ENCODE measurements at regions not wholly inside any gene's neighbourhood (a gene's known extent, or its start where the extent isn't known, plus 50 kb on each side); places are given as distances from the start of the nearest gene placed in this dataset.
"Not testable (repeated sequence)": the region's sequence is repeated elsewhere in the genome, so short reads cannot be mapped to it uniquely, and the experiment has no call there.

- CTCF ChIA-PET; H3K36me3 ChIP-seq (ENCODE audit: control insufficient read depth, insufficient read depth, low read length); H3K27me3 ChIP-seq (ENCODE audit: control insufficient read depth, insufficient read depth, low read length); H3K4me3 ChIP-seq (ENCODE audit: low read depth, low read length); DNase-seq (ENCODE audit: low read depth); POLR2A ChIA-PET: not testable (repeated sequence)
Observed at GRCh38 chr7:150141525-150142345, 181.4 kb upstream of the LRRC61 start.

GRCh38 chr7:150146124-150146523 is 177.0 kb upstream of the LRRC61 start:
- H3K36me3 ChIP-seq (ENCODE audit: control insufficient read depth, insufficient read depth, low read length); H3K27me3 ChIP-seq (ENCODE audit: control insufficient read depth, insufficient read depth, low read length); CTCF ChIA-PET; H3K4me3 ChIP-seq (ENCODE audit: low read depth, low read length); DNase-seq (ENCODE audit: low read depth); POLR2A ChIA-PET: not testable (repeated sequence)

- CTCF ChIA-PET; DNase-seq (ENCODE audit: low read depth); H3K27me3 ChIP-seq (ENCODE audit: control insufficient read depth, insufficient read depth, low read length); H3K4me3 ChIP-seq (ENCODE audit: low read depth, low read length); POLR2A ChIA-PET; H3K36me3 ChIP-seq (ENCODE audit: control insufficient read depth, insufficient read depth, low read length): not testable (repeated sequence)
Observed at GRCh38 chr7:150147524-150147923, 175.6 kb upstream of the LRRC61 start.

GRCh38 chr7:150156015-150156414 is 167.1 kb upstream of the LRRC61 start:
- POLR2A ChIA-PET, result not testable (repeated sequence)

DNA sequence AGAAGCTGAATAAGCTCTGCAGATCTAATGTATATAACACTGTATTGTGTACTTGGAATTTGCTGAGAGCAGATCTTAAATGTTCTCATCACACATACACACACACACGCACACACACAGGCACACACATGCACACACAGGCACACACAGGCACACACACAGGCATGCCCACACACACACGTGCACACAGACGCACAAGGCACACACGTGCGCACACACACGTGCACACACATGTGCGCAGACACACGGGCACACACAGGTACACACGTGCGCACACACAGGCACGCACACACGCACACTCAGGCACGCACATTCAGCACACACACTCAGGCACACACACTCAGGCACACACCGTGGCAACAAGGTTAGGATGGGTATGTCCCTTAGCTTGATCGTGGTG is 164.5 kb upstream of the LRRC61 start:
- POLR2A ChIA-PET; H3K4me3 ChIP-seq (ENCODE audit: low read depth, low read length); DNase-seq (ENCODE audit: low read depth); H3K36me3 ChIP-seq (ENCODE audit: control insufficient read depth, insufficient read depth, low read length); CTCF ChIA-PET; H3K27me3 ChIP-seq (ENCODE audit: control insufficient read depth, insufficient read depth, low read length): not testable (repeated sequence)

More at GRCh38 chr7:150156015-150156414, 167.1 kb upstream of the LRRC61 start:
- H3K4me3 ChIP-seq (ENCODE audit: low read depth, low read length); H3K27me3 ChIP-seq (ENCODE audit: control insufficient read depth, insufficient read depth, low read length); DNase-seq (ENCODE audit: low read depth); CTCF ChIA-PET; H3K36me3 ChIP-seq (ENCODE audit: control insufficient read depth, insufficient read depth, low read length): not testable (repeated sequence)

- POLR2A ChIA-PET; CTCF ChIA-PET; H3K27me3 ChIP-seq (ENCODE audit: control insufficient read depth, insufficient read depth, low read length); H3K36me3 ChIP-seq (ENCODE audit: control insufficient read depth, insufficient read depth, low read length); DNase-seq (ENCODE audit: low read depth); H3K4me3 ChIP-seq (ENCODE audit: low read depth, low read length): not testable (repeated sequence)
Observed at GRCh38 chr7:150169515-150169914, 153.6 kb upstream of the LRRC61 start.

GRCh38 chr7:150169943-150170490 is 153.1 kb upstream of the LRRC61 start:
- H3K36me3 ChIP-seq (ENCODE audit: control insufficient read depth, insufficient read depth, low read length); CTCF ChIA-PET; H3K27me3 ChIP-seq (ENCODE audit: control insufficient read depth, insufficient read depth, low read length); DNase-seq (ENCODE audit: low read depth); H3K4me3 ChIP-seq (ENCODE audit: low read depth, low read length); POLR2A ChIA-PET: not testable (repeated sequence)

DNA sequence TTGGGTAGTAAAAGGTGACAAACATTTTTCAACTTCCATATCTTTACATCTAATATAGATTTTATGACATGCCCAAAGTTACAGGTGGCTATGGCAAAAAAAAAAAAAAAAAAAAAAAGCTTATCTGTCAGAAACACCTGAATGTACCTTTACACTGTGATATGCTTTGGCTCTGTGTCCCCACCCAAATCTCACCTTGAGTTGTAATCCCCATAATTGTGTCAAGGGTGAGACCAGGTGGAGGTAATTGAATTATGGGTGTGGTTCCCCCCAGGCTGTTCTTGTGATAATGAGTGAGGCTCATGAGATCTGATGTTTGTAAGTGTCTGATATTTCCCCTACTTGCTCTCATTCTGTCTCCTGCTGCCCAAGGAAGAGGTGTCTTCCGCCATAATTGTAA is 139.6 kb upstream of the LRRC61 start:
- H3K36me3 ChIP-seq (ENCODE audit: control insufficient read depth, insufficient read depth, low read length); POLR2A ChIA-PET; H3K4me3 ChIP-seq (ENCODE audit: low read depth, low read length); H3K27me3 ChIP-seq (ENCODE audit: control insufficient read depth, insufficient read depth, low read length); DNase-seq (ENCODE audit: low read depth); CTCF ChIA-PET: not testable (repeated sequence)

GRCh38 chr7:150189963-150190362 is 133.2 kb upstream of the LRRC61 start:
- H3K36me3 ChIP-seq (ENCODE audit: control insufficient read depth, insufficient read depth, low read length); H3K27me3 ChIP-seq (ENCODE audit: control insufficient read depth, insufficient read depth, low read length); DNase-seq (ENCODE audit: low read depth); CTCF ChIA-PET; H3K4me3 ChIP-seq (ENCODE audit: low read depth, low read length); POLR2A ChIA-PET: not testable (repeated sequence)

DNA sequence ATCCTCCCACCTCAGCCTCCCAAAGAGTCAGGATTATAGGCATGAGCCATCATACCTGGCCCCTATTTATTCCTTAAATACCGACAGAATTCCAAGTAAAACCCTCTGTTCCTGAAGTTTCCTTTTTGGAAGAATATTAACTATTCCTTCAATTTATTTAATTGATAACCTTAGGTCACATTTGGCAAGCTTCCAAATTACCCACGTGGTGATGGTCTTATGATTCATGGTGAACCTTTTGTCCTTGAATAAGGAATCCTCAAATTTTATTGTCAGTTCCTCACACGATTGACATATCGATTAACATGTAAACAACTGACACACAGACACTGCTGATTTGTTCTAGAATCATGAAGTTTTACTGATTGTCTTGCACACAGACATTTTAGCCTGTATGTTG is 130.6 kb upstream of the LRRC61 start:
- DNase-seq (ENCODE audit: low read depth); H3K36me3 ChIP-seq (ENCODE audit: control insufficient read depth, insufficient read depth, low read length); H3K4me3 ChIP-seq (ENCODE audit: low read depth, low read length); CTCF ChIA-PET; H3K27me3 ChIP-seq (ENCODE audit: control insufficient read depth, insufficient read depth, low read length); POLR2A ChIA-PET: not testable (repeated sequence)

DNA sequence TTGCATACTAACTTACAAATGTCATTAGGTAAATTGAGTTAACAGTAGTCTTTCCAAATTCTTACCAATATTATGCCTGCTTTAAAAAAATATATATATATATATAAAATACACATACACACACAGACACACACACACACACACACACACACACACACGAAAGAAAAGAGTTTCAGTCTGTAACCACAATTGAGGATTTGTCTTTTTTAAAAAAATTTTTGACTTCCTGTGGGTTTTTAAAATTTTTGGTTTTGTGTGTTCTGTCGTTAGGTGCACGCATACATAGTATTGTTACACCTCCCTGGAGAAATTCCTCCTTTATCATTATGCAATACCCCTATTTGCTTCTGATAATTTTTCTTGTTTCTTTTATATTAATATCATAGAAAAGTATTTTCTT is 129.3 kb upstream of the LRRC61 start:
- CTCF ChIA-PET; H3K4me3 ChIP-seq (ENCODE audit: low read depth, low read length); H3K36me3 ChIP-seq (ENCODE audit: control insufficient read depth, insufficient read depth, low read length); POLR2A ChIA-PET; H3K27me3 ChIP-seq (ENCODE audit: control insufficient read depth, insufficient read depth, low read length); DNase-seq (ENCODE audit: low read depth): not testable (repeated sequence)

All from BJ (cell line).